ENCODE measurements at regions not wholly inside any gene's neighbourhood (a gene's known extent, or its start where the extent isn't known, plus 50 kb on each side); places are given as distances from the start of the nearest gene placed in this dataset.

GRCh38 chr2:64380853-64381527 is 73.0 kb upstream of the LGALSL start:
- CTCF ChIA-PET: no interaction called here
- Histone ChIP-seq H3F3A (replicated peaks; ENCODE audit: insufficient read depth) (no peaks in the 10 kb centered on the region), H3K27me3 (ENCODE audit: insufficient read depth) (peaks cover 7% of the 10 kb centered on the region; the same call in 1 of the 2 replicates), H3K9me3 (no peaks in the 10 kb centered on the region), H3K36me3 (replicated peaks in 1 of 2; ENCODE audit: control insufficient read depth in 1 of 2, insufficient read depth in 2 of 2, low read length in 1 of 2) (no peaks in the 10 kb centered on the region), H3K9me2 (no peaks in the 10 kb centered on the region), H2AFZ (ENCODE audit: low read depth) (no peak overlapping the region), H3K79me2 (ENCODE audit: insufficient read depth) (no peaks in the 10 kb centered on the region), H4K20me1 (ENCODE audit: insufficient read depth) (no peaks in the 10 kb centered on the region), H3K4me1 (ENCODE audit: control insufficient read depth in 1 of 2, insufficient read depth in 2 of 2, low read depth in 1 of 2, low read length in 1 of 2) (no peaks in the 10 kb centered on the region), H3K4me3 (ENCODE audit: low read depth in 2 of 2, low read length in 1 of 2) (no peak overlapping the region), H3K4me2 (no peak overlapping the region), H3K27ac (ENCODE audit: low read depth in 2 of 2, low read length in 1 of 2) (no peak overlapping the region), H3K9ac (no peak overlapping the region)
- DNase-seq: no peak
- WGBS (ENCODE audit: low lambda C conversion rate): 67% methylated on average over 4 of the region's 4 CpGs
- TF ChIP-seq, protein P1, sequence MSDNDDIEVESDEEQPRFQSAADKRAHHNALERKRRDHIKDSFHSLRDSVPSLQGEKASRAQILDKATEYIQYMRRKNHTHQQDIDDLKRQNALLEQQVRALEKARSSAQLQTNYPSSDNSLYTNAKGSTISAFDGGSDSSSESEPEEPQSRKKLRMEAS (IDR thresholded peaks at IDR 0.05; ENCODE audit: low read depth): no peak
- TF ChIP-seq RXRA (IDR thresholded peaks at IDR 0.05; ENCODE audit: borderline replicate concordance, low read depth) (no peak), EP300 (IDR thresholded peaks at IDR 0.05; ENCODE audit: borderline replicate concordance in 1 of 2, low read depth in 1 of 2, low read length in 1 of 2) (no peak), JUND (IDR thresholded peaks at IDR 0.05) (no peak), PBX3 (IDR thresholded peaks at IDR 0.05) (no peak), MXI1 (IDR thresholded peaks at IDR 0.05; ENCODE audit: low read depth, low read length) (no peak), TCF12 (IDR thresholded peaks at IDR 0.05) (no peak), REST (IDR thresholded peaks at IDR 0.05; ENCODE audit: low read depth, low read length) (no peak), TEAD4 (IDR thresholded peaks at IDR 0.05; ENCODE audit: borderline replicate concordance, insufficient read depth) (no peak), NFIC (IDR thresholded peaks at IDR 0.05; ENCODE audit: borderline replicate concordance) (no peak), MEF2A (IDR thresholded peaks at IDR 0.05; ENCODE audit: borderline replicate concordance, low read depth) (no peak), FOSL2 (IDR thresholded peaks at IDR 0.05; ENCODE audit: borderline replicate concordance, low read depth) (no peak), GATA2 (CRISPR knock-in tag; IDR thresholded peaks at IDR 0.05) (no peak), FOXM1 (IDR thresholded peaks at IDR 0.05; ENCODE audit: low read depth) (no peak), CTCF (IDR thresholded peaks at IDR 0.05) (no peak), POLR2AphosphoS5 (IDR thresholded peaks at IDR 0.05; ENCODE audit: low read depth, low read length) (no peak)
- TF ChIP-seq, protein P2, sequence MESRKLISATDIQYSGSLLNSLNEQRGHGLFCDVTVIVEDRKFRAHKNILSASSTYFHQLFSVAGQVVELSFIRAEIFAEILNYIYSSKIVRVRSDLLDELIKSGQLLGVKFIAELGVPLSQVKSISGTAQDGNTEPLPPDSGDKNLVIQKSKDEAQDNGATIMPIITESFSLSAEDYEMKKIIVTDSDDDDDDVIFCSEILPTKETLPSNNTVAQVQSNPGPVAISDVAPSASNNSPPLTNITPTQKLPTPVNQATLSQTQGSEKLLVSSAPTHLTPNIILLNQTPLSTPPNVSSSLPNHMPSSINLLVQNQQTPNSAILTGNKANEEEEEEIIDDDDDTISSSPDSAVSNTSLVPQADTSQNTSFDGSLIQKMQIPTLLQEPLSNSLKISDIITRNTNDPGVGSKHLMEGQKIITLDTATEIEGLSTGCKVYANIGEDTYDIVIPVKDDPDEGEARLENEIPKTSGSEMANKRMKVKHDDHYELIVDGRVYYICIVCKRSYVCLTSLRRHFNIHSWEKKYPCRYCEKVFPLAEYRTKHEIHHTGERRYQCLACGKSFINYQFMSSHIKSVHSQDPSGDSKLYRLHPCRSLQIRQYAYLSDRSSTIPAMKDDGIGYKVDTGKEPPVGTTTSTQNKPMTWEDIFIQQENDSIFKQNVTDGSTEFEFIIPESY (IDR thresholded peaks at IDR 0.05; ENCODE audit: borderline replicate concordance, low read depth): no peak
- POLR2A ChIA-PET: no interaction called here

Measured in SK-N-SH (cell line).